Mesodermal cell (in vitro differentiated cells): ENCODE measurements at regions not wholly inside any gene's neighbourhood (a gene's known extent, or its start where the extent isn't known, plus 50 kb on each side); places are given as distances from the start of the nearest gene placed in this dataset.

ENCODE experiments used
- H3K27ac ChIP-seq: 2 replicates; pipeline ENCODE4 v1.7.0; 2013; ENCODE audit warnings: mild to moderate bottlenecking, low read depth, low read length, moderate library complexity; ENCODE audit not compliant: severe bottlenecking
- H3K36me3 ChIP-seq: 2 replicates; pipeline ENCODE4 v1.7.1; 2013; ENCODE audit warnings: mild to moderate bottlenecking, low read length, moderate library complexity; ENCODE audit not compliant: control insufficient read depth, insufficient read depth
- H3K4me1 ChIP-seq: one replicate; pipeline ENCODE4 v1.7.1; 2013; ENCODE audit warnings: mild to moderate bottlenecking, low read length; ENCODE audit not compliant: insufficient read depth, control insufficient read depth, poor library complexity, severe bottlenecking
- H3K4me3 ChIP-seq: 2 replicates; pipeline ENCODE4 v1.7.0; 2013; ENCODE audit warnings: low read length, control low read depth, mild to moderate bottlenecking; ENCODE audit not compliant: insufficient read depth, poor library complexity, severe bottlenecking; ENCODE audit errors: extremely low read depth
- H3K9me3 ChIP-seq: 2 replicates; pipeline ENCODE4 v1.7.1; 2013; ENCODE audit warnings: mild to moderate bottlenecking, low read length, moderate library complexity; ENCODE audit not compliant: control insufficient read depth
- WGBS, 2 experiments: methylation state at CpG; one replicate each; pipeline ENCODE4 v1.1.5; 2013; ENCODE audit warnings: missing lambda C conversion rate in 2 of 2; ENCODE audit not compliant: insufficient coverage in 2 of 2; 5-methylcytosine and 5-hydroxymethylcytosine counted together

DNA sequence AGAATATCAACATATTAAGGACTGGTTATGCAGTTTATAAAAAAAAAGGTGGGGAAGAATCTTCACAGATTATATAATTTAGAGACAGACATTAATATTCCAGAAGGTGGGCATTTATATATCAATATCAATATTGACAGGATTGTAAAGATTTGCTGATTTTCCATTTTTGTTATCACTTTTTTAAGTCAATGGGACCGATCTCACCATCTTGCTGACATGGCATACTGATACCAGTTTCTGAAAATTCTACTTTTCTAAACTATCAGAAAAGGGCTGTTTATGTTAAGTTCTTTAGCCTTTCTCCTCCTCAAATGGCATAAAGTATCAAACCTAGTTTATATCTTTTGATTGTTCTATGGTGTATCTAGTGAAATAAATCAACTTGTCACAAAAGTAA lies 344.1 kb upstream of the SOX5 start:
- H3K4me1 ChIP-seq, result peaks cover 8% of the 10 kb centered on the region
- H3K4me3 ChIP-seq, result no peak overlapping the region
- no peak overlapping the region for H3K27ac ChIP-seq
- no peaks in the 10 kb centered on the region for H3K9me3 ChIP-seq
- no CpG with 5 or more reads among the region's 1 CpG for WGBS, 2 experiments
- H3K36me3 ChIP-seq, result no peaks in the 10 kb centered on the region

DNA sequence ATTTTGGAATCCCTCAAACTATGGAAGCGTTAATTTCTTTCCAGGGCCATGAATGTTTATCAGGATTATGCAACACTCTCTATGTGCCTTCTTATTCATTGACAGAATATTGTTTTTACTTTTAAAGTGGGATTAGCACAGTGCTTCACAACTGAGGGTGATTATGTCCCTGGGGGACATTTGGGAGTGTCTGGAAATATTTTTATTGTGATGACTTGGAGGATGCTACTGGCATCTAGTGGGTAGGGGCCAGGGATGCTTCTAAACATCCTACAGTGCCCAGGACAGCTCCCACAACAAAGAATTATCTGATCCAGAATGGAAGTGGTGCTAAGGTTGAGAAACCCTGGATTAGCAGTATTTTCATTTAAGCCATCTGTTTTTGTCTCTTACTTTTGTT lies 338.5 kb upstream of the SOX5 start:
- H3K36me3 ChIP-seq, result no peaks in the 10 kb centered on the region
- H3K4me3 ChIP-seq, result no peak overlapping the region
- H3K4me1 ChIP-seq, result no peaks in the 10 kb centered on the region
- H3K27ac ChIP-seq, result no peak overlapping the region
- H3K9me3 ChIP-seq, result no peaks in the 10 kb centered on the region
- no CpG with 5 or more reads among the region's 1 CpG for WGBS, 2 experiments

DNA sequence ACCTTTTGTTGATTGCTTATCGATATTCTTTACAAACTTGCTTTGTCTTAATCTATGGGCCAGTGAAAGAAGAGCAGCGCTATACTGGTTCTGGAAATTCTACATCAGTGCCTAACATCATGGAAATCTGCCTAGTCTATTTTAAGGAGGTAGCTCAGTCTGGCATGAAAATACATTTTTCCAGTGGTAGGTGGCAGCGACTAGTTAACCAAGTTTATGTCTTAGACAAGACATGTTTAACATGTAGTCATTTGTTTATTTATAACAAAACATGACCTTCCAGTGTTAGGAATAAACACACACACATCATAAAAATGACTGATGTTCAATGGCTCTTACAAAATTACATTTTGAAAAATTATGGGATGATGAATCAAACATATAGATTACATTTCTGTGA lies 336.0 kb upstream of the SOX5 start:
- H3K4me1 ChIP-seq, result no peaks in the 10 kb centered on the region
- H3K36me3 ChIP-seq, result no peaks in the 10 kb centered on the region
- H3K4me3 ChIP-seq, result no peak overlapping the region
- 33% methylated on average over 1 of the region's 3 CpGs; no CpG with 5 or more reads in 1 of the 2 experiments for whole genome bisulfite sequencing, 2 experiments
- no peaks in the 10 kb centered on the region for H3K9me3 ChIP-seq
- no peak overlapping the region for H3K27ac ChIP-seq

DNA sequence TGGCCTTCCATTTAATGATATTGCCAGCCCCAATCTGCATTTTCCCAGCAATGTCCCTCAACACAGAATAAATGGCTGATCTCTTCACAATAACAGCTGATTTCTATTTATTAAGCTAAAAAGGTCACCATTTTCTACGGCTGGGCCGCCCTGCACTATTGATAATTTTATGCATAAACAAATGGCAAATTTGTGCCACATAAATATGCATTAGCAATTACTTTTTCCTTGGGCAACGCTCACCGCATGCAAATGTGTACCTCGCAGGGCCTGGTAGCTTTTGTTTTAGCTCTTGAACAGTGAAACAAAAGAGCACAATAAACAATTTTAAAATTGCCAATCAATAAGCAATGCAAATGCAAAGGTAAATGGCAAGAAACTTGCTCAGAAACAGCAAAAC lies 331.9 kb upstream of the SOX5 start:
- WGBS, 2 experiments, result 75% methylated on average over 5 of the region's 5 CpGs; no CpG with 5 or more reads in 1 of the 2 experiments
- Histone ChIP-seq H3K4me3 (no peak overlapping the region), H3K4me1 (peaks cover 4% of the 10 kb centered on the region), H3K9me3 (no peaks in the 10 kb centered on the region), H3K36me3 (no peaks in the 10 kb centered on the region), H3K27ac (no peak overlapping the region)

DNA sequence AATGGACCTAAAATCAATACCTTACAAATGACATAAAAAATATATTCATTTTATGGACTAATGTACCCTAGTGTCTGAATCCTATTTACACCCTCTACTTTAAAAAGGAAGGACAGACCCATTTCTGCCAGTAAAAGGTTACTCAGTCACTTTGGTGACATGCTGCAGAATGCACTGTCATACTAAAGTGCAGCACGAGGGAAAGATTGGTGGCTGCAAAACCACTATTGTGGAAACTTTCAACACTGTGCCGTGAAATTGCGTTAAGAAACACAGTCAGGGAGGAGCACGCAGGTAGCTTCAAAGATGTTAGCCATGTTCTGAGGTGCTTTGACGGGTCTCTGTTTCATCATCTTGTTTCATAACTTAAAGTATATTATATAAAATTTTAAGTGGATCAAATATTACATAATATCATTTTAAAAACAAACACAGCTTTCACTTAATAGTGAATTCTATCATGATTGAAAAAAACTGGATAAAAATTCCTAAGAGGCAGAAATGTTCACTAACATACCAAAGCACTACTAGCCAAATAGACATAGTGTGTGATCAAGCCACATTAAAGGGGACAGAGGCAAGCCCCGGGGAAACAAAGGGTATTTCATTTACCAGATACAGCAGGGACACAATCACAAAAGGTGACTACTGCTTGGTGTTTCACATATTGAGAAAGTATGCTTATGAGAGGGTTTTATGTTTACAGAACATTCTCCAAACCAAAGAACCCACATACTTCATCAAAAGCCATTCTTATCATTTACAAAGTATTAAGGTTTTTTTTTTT lies 330.8 kb upstream of the SOX5 start:
- Histone ChIP-seq H3K4me3 (no peak overlapping the region), H3K4me1 (peaks cover 4% of the 10 kb centered on the region), H3K27ac (no peak overlapping the region), H3K9me3 (no peaks in the 10 kb centered on the region), H3K36me3 (no peaks in the 10 kb centered on the region)
- 68 to 76% methylated on average over 4 of the region's 6 CpGs for WGBS, 2 experiments

DNA sequence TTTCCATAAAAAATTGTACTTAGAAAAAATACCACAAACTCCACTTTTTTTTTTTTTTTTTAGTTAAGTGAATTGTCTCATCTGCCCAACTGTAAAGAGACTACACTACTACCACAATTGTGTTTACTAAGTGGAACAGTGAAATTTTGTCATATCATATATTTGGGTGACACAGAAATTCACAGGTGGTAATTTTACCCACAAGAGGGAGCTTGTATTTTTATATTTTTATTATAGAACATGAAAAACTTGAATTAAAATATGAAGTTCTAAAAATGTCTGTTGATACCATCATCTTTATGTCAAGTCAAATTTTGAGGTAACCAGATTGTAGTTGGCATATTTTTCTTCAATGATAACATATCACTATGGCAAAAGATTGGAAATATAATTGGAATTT lies 329.4 kb upstream of the SOX5 start:
- H3K4me1 ChIP-seq, result peaks cover 4% of the 10 kb centered on the region
- H3K27ac ChIP-seq, result no peak overlapping the region
- H3K9me3 ChIP-seq, result no peaks in the 10 kb centered on the region
- no peaks in the 10 kb centered on the region for H3K36me3 ChIP-seq
- H3K4me3 ChIP-seq, result no peak overlapping the region

DNA sequence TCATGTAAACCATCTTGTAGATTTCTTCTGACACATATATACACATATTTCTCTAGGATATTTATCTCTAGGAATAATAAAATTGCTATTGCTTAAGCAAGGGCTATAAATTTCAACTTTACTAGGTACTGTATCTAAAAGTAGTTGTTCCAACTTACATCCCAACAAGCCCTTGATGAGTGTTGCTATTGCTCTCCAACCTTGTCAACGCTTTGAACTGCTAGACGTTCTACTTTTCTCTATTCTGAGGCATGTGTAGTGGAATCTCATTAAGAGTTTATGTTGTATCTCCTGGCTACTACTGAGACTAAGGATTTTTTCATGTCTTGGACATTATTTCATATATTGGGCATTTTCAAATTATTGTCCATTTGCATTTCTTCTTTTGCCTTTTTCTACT lies 321.5 kb upstream of the SOX5 start:
- Histone ChIP-seq H3K9me3 (no peaks in the 10 kb centered on the region), H3K4me3 (no peak overlapping the region), H3K4me1 (no peaks in the 10 kb centered on the region), H3K36me3 (no peaks in the 10 kb centered on the region), H3K27ac (no peak overlapping the region)
- WGBS, 2 experiments, result 80% methylated on average over 1 of the region's 2 CpGs; no CpG with 5 or more reads in 1 of the 2 experiments

DNA sequence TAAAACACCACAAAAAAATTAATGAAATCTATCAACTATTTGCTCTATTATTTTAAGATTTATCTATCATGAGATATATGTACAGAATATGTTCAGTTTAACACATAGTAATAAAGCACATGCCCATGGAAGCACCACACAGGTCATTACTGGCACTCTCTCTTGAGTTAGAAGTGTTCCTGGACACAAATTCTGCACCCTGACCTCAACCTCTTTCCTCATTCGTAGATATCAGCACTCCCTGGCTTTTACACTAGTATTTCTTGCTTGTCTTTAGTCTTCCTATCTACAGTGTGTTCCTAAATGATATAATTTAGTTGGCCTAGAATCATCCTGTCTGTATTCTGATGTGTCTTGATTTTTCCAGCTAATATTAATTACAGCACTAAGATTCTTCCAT lies 321.0 kb upstream of the SOX5 start:
- H3K27ac ChIP-seq, result no peak overlapping the region
- no peaks in the 10 kb centered on the region for H3K36me3 ChIP-seq
- H3K4me1 ChIP-seq, result no peaks in the 10 kb centered on the region
- WGBS, 2 experiments, result 80 to 100% methylated on average over 1 of the region's 1 CpG
- H3K4me3 ChIP-seq, result no peak overlapping the region
- H3K9me3 ChIP-seq, result no peaks in the 10 kb centered on the region

DNA sequence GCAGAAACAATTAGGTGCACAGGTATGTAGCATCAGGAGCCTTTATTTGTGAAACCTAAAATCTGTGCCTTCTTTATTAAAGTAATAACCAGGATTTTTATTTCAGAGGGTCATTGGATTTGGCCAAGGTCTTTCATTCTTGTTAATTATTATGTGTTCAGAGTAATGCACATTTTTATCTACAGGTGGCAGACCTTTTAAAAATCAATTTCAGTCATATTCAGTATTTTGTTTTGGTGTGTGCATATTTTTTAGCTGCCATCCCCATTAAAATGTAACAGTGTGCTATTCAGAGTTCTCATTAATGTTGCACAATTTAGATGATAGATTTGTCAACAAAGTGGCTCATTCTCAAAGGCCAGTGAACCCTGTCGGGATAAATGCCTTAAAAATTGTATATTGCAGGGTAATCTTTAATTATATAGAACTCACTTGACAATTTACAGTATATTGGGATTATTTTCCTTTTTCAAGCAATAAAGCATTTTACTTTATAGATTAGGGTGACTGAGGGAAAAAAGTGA lies 319.3 kb upstream of the SOX5 start:
- Histone ChIP-seq H3K4me3 (no peak overlapping the region), H3K27ac (no peak overlapping the region), H3K4me1 (no peaks in the 10 kb centered on the region), H3K9me3 (no peaks in the 10 kb centered on the region), H3K36me3 (no peaks in the 10 kb centered on the region)
- WGBS, 2 experiments, result no CpG with 5 or more reads among the region's 1 CpG

DNA sequence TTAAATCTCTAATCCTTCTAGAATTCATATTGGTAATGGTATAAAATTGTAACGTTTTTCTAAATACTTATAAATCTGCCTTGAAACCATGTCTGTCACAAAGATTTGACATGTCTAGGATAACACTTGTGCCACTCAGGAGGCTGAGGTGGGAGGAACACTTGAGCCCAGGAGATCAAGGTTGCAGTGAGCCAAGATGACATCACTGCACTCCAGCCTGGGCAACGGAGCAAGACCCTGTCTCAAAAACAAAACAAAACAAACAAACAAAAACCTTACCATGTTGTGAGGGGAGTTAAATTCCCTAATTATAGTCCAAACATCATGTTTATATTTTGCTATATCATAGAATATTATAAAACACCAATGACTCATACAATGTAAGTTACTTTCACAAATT lies 317.5 kb upstream of the SOX5 start:
- WGBS, 2 experiments, result no CpG with 5 or more reads among the region's 2 CpGs
- Histone ChIP-seq H3K4me3 (no peak overlapping the region), H3K36me3 (no peaks in the 10 kb centered on the region), H3K4me1 (no peaks in the 10 kb centered on the region), H3K9me3 (no peaks in the 10 kb centered on the region), H3K27ac (no peak overlapping the region)

DNA sequence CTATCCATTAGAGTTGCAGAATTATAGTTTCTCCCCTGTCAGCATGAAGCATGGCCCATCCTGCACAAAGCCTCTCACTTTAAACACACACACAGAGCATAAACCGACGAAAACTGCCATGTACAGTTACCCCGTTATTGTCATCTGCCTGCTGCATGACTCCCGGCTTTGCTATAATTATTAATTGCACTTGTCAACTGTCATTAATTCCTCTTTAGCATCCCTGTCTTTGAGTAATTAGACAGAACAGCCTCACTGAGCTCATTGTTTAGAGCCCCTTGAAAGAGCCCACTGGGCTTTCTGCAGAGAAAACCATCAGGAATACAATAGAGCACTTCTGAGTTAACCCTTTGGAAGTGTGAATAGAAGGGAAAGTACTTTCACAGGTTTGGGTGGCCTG lies 307.2 kb upstream of the SOX5 start:
- no peak overlapping the region for H3K4me3 ChIP-seq
- no peak overlapping the region for H3K27ac ChIP-seq

More for the DNA sequence above, 307.2 kb upstream of the SOX5 start:
- Histone ChIP-seq H3K36me3 (no peaks in the 10 kb centered on the region), H3K9me3 (no peaks in the 10 kb centered on the region), H3K4me1 (no peaks in the 10 kb centered on the region)
- WGBS, 2 experiments, result 38 to 52% methylated on average over 4 of the region's 4 CpGs
